NCI-H2196 treated with DMSO at 0.1 percent for 48 hours (cell line): ENCODE measurements at regions not wholly inside any gene's neighbourhood (a gene's known extent, or its start where the extent isn't known, plus 50 kb on each side); places are given as distances from the start of the nearest gene placed in this dataset.
"Not testable (repeated sequence)": the region's sequence is repeated elsewhere in the genome, so short reads cannot be mapped to it uniquely, and the experiment has no call there.

Experiments used
- DNase-seq: peaks from one replicate; lab custom pipeline; 2025; ENCODE audit not compliant: unreplicated experiment; lab: John Stamatoyannopoulos, UW

GRCh38 chr15:75100679-75101078, 77.3 kb downstream of the PPCDC start:
- no peak for DNase-seq

- peak; percentile 20 for DNase-seq
Observed at GRCh38 chr15:75104804-75105557, 81.6 kb downstream of the PPCDC start.

GRCh38 chr15:75107516-75107907, 84.1 kb downstream of the PPCDC start:
- no peak for DNase-seq

- no peak for DNase-seq
Observed at GRCh38 chr15:75107908-75108838, 84.8 kb downstream of the PPCDC start.

GRCh38 chr15:75109021-75109735, 85.8 kb downstream of the PPCDC start:
- no peak for DNase-seq

- no peak for DNase-seq
Observed at GRCh38 chr15:75109736-75110130, 86.3 kb downstream of the PPCDC start.

GRCh38 chr15:75112278-75112847, 89.0 kb downstream of the PPCDC start:
- no peak for DNase-seq

GRCh38 chr15:75112848-75113492, 88.7 kb upstream of the C15orf39 start:
- no peak for DNase-seq

GRCh38 chr15:75114327-75114726, 87.4 kb upstream of the C15orf39 start:
- DNase-seq, result no peak

- DNase-seq, result no peak
Observed at GRCh38 chr15:75114796-75115195, 86.9 kb upstream of the C15orf39 start.

GRCh38 chr15:75115411-75115913, 86.2 kb upstream of the C15orf39 start:
- not testable (repeated sequence) for DNase-seq

- not testable (repeated sequence) for DNase-seq
Observed at GRCh38 chr15:75116143-75116542, 85.5 kb upstream of the C15orf39 start.

GRCh38 chr15:75117993-75118392, 83.7 kb upstream of the C15orf39 start:
- no peak for DNase-seq

GRCh38 chr15:75119312-75119711, 82.4 kb upstream of the C15orf39 start:
- DNase-seq, result not testable (repeated sequence)

GRCh38 chr15:75121491-75121890, 80.2 kb upstream of the C15orf39 start:
- no peak for DNase-seq

- no peak for DNase-seq
Observed at GRCh38 chr15:75123395-75123794, 78.3 kb upstream of the C15orf39 start.

GRCh38 chr15:75124278-75124677, 77.4 kb upstream of the C15orf39 start:
- not testable (repeated sequence) for DNase-seq

- no peak for DNase-seq
Observed at GRCh38 chr15:75125935-75126334, 75.7 kb upstream of the C15orf39 start.

GRCh38 chr15:75126864-75127580, 74.7 kb upstream of the C15orf39 start:
- DNase-seq, result no peak

GRCh38 chr15:75129788-75130187, 71.9 kb upstream of the C15orf39 start:
- no peak for DNase-seq
